ENCODE measurements at regions not wholly inside any gene's neighbourhood (a gene's known extent, or its start where the extent isn't known, plus 50 kb on each side); places are given as distances from the start of the nearest gene placed in this dataset.
A peak's percentile ranks its signal among the peaks of the same experiment; 100 is the strongest.

DNA sequence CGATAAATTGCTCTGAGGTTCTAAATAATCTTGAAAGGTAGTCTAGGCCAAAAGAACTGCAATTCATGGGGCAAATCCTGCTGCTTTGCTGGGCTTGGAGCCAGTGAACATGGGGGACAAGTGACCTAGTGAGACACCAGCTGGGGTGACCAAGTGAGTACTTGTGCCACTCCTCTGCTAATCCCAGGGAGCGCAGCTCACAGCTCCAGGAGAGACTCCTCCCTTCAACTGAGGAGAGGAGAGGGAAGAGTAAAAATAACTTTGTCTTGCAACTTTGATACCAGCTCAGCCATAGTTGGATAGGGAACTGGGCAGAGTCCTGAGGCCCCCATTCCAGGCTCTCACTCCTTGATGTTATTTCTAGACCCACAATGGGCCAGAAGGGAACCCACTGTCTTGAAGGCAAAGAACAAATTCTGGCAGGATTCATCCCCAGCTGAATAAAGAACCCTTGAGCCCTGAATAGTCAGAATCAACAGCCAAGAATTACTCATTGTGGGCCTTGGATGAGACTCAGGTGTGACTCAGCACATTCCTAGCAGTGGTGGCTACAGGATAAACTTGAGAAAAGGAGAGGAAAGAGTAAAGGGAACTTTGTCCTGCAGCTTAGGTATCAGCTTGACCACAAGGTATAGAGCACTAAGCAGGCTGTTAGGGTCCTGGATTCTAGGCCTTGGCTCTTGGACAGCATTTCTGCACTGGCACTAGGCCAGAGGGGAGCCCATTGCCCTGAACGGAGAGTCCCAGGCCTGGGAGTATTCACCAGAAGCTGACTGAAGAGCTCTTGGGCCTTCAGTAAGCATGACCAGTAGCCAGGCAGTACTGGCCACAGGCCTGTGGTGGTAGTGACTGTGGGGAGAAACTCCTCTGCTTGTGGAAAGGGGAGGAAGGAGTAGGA lies 288.3 kb upstream of the CDH18 start:
- DNase-seq (ENCODE audit: low spot score), result peak; percentile 83

DNA sequence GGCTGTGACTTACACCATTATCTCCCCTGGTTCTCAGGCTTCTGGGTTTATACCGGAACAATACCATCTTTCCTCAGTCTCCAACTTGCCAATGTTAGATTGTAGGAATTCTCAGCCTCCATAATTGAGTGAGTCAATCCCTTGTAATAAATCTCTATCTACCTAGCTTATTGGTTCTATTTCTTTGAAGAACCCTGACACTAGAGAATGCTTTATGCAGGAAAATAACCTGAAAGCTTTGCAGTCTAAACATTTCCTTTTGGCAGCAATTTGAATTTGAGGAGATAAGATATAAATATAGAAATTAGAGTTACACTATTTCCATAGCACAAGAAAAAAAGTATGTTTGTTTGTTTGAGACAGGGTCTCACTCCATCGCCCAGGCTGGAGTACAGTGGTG lies 278.1 kb upstream of the CDH18 start:
- DNase-seq (ENCODE audit: low spot score), result no peak

DNA sequence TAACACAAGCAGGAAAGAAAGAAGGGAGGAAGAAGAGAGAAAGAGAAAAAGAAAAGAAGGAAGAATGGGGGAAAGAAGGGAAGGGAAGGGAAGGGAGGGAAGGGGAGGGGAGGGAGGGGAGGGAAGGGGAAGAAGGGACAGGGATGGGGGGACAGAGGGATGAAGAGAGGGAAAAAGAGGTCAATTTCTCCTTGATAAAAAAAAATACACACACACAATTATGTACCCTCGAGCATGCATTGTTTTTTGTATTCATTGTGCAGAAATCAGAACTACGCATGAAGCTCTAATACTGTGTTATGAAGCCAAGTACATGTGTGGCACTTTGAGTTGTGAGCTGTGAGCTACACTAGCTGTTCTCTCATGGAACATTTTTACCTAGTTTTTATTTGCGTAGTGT lies 274.9 kb upstream of the CDH18 start:
- no peak for DNase-seq (ENCODE audit: low spot score)

DNA sequence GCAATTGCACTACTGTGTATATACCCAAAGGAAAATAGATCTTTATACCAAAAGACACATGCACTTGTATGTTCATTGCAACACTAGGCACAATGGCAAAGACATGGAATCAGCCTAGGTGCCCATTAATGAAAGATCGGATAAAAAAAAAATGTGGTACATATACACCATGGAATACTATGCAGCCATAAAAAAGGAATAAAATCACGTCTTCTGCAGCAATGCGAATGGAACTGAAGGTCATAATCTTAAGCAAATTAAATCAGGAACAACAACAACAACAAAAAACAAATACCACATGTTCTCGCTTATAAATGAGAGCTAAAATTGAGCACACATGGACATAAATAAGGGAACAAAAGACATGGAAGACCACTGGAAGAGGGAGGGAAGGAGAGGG lies 266.7 kb upstream of the CDH18 start:
- DNase-seq (ENCODE audit: low spot score), result no peak

DNA sequence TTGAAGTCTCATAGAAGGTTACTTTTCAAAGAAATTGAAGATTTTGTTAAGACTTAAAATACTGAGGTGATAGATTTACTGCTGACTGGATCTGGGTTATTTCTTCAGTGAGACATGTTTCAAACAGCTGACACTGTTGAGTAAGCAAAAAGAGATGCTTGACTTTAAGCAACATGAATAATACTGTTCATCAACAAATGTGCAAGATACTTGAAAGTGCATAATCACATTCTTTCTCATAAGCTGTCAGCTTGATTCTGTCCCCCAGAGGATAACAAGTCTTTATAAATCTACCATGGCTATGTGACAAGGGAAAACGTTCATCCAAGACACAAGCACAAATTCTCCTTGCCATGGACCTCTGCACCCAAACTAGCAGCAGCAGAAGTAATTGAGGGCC lies 260.1 kb upstream of the CDH18 start:
- no peak for DNase-seq (ENCODE audit: low spot score)

DNA sequence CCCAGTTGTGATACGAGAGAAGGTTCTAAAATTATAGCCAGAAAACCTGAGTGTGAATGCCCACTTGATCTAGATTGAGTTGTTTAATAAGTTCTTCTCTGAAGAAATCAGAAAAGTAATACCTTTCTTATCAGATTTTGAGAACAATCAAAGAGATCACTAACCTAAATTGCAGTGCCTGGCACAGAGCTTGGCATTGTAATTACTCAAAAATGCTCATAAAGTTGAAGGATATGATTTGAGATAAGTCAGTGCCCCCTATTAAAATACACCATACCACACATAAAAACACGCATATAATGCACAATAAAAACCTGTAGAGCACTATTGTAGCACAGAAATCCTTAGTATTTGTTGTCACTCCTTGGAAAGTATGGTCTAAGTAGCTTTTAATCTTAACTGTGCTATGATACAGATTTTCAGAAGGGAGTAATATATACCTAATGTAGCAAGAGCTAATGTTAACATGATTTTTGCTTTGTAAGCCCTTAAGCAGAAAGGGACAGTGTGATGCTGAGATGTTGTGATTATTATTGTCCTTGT lies 257.5 kb upstream of the CDH18 start:
- DNase-seq (ENCODE audit: low spot score), result no peak

DNA sequence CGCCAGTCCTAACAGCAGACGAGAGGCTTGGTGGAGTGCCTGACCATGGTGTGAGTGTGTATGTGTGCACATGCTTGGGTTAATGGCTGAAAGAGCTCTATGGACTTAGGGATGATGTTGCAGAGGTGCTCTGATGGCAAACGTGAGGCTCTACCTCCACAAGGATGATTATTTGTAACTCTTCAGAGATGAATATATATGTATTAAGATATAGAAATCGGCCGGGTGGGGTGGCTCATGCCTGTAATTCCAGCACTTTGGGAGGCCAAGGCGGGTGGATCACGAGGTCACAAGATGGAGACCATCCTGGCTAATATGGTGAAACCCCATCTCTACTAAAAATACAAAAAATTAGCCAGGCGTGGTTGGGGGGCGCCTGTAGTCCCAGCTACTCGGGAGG lies 253.4 kb upstream of the CDH18 start:
- no peak for DNase-seq (ENCODE audit: low spot score)

DNA sequence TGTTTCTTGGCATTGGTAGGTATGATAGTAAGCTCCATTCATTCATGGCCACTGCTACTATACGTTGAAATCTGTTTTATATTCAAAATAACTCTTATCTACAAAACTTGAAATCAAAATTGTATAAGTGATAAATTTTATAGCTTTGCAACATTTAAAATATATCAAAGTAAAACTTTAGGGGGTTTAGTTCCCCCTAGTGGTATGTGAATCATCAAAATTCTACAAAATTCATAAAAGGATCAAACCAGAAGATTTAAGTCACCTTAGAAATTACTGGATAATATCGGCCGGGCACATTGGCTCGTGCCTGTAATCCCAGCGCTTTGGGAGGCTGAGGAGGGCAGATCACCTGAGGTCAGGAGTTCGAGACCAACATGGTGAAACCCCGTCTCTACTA lies 243.0 kb upstream of the CDH18 start:
- DNase-seq (ENCODE audit: low spot score), result no peak

DNA sequence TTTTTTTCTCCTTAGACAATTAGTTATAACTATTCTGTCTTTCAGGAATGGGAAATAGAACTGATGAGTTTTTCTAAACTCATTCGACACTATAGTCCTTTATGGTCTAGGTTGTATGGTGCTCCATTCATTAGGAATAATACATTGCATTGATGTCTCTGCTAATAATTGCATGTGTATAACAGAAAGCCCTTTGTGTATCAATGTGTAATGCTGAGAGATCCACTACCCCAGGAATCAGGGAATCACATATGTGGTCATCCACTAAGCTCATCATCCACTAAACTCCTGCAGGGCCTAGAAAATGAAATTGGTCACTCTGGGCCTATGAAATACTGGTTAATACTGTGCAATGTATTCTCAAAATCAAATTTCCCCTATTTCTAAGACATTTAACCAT lies 242.0 kb upstream of the CDH18 start:
- no peak for DNase-seq (ENCODE audit: low spot score)

DNA sequence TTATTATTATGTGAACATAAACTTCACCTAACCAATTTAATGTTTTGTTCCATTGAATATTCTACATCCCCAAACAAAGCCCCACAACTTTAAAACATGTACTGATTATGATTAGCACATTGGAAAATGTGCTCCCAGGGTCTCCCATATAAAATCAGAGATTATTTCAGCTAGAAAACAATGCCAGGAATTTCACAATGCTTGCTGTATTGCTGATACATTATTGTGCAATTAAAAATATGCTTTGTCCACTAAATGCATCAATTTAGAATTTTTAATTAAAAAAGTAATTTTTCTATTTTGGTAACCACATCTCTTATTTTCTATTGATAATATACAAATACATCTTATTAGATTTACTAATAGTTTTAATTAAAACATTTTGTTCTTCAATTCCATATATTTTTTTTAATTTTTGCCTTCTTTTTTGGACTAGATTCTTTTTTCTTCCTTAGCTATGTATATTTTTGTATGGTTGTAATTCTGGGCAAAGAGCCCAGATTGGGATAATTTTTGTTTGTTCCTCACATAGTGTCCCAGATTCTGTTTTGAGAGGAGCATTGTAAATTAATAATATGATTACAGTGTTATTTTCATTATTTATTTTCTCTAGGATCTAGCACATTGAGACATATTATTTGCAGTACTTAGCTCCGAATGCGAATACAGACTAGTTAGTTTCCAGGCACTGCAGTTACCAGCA lies 241.5 kb upstream of the CDH18 start:
- no peak for DNase-seq (ENCODE audit: low spot score)

DNA sequence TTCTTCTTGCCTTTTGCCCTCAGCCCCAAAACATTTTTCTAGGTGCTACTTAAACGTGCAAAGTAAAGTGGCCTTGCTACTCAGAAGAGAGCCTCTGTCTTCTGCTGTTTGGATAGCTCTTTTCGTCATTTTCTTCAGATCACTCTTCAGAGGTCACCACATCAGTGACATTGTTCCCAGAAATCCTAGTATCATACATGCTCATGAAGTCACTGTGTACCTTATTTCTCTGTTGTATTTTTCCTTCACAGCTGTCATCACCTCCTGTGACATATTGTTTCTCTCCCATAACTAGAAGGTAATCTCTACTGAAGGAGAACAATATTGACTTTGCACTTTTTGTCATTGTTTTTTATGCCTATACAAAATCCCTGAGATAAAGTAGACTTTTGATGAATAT lies 237.0 kb upstream of the CDH18 start:
- DNase-seq (ENCODE audit: low spot score), result no peak

DNA sequence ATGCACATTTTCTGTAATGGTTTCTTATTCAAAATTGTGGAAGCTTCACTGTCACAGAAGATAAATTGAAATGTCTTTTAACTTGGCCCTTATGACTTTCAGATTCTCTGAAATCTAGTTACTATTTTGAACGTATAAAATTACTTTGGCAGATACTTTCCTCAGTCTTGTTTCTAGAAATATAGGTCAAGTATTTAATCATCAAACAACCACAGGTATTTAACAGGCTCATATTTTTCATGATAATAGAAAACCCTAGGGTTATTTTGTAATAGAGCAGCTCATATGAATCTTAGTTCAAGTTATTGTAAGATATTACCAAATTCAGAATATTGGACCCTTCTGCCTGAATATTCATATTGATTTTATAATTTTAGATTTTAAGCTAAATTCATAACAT lies 236.0 kb upstream of the CDH18 start:
- DNase-seq (ENCODE audit: low spot score), result no peak

DNA sequence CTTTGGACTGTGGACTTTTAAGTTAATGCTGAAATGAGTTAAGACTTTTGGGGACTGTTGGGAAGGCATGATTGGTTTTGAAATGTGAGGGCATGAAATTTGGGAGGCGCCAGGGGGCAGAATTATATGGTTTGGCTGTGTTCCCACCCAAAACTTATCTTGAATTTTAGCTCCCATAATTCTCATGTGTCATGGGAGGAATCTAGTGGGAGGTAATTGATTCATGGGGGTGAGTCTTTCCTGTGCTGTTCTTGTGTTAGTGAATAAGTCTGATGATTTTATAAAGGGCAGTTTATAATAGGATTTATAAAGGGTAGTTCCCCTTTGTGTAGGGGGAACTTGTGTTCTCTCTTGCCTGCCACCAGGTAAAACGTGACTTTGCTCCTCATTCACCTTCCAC lies 235.5 kb upstream of the CDH18 start:
- no peak for DNase-seq (ENCODE audit: low spot score)

DNA sequence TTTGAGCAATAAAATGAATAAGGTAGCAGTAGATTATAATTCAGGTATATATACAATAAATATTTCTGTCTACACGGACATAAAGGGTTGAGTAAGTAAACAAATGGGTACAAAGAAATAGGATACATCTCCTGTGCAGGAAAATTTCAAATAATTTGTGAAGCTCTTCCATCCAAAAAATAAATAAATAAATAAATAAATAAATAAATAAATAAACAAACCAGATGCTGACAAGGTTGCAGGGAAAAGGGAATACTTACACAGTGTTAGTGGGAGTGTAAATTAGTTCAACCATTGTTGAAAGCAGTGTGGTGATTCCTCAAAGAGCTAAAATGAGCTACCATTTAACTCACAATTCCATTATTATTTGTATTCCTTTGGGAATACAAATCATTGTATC lies 227.3 kb upstream of the CDH18 start:
- DNase-seq (ENCODE audit: low spot score), result no peak

DNA sequence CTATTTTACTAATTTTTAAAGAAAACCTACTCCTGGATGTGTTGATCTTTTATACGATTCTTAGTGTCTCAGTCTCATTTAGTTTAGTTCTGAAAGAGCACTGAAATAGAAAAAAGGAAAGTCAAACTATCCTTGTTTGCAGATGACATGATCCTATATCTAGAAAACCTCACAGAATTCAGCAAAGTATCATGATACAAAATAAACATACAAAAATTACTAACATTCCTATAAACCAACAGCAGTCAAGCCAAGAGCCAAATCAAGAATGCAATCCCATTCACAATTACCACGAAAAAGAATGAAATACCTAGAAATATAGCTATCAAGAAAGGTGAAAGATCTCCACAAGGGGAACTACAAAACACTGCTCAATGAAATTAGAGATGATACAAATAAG lies 225.8 kb upstream of the CDH18 start:
- no peak for DNase-seq (ENCODE audit: low spot score)

DNA sequence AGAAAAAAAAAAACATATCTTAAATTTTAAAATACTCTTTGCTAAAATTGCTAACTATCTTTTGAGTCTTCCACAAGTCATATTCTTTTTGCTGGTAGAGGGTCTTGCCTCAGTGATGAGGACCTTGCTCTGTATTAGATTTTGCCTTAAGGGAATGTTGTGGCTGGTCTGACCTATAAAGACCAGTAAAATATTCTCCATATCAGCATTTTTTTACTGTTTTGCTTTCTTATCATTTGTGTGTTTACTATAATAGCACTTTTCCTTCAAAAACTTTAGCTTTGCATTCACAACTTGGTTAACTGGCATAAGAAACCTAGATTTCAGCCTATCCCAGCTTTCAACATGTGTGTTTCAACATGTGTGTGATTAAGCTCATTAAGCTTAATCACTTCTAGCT lies 224.7 kb upstream of the CDH18 start:
- DNase-seq (ENCODE audit: low spot score), result no peak

DNA sequence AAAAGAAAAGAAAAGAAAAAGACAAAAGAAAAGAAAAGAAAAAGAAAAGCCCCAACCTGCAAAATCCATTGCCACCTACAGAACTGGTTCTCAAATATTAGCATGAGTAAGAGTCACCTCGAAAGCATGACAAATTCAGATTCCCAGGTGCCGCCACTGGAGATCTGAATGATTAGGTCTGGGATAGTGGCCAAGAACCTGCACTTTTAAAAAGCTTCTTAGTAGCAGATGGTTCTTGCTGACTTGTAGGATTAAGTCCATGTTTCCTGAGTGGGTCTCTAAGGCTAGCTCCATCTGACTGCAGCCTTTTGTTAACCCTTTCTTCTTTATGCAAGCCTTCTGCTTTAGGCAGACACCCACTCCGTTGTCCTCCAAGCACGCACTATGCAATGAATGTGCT lies 178.5 kb upstream of the CDH18 start:
- DNase-seq (ENCODE audit: low spot score), result peak; percentile 9

DNA sequence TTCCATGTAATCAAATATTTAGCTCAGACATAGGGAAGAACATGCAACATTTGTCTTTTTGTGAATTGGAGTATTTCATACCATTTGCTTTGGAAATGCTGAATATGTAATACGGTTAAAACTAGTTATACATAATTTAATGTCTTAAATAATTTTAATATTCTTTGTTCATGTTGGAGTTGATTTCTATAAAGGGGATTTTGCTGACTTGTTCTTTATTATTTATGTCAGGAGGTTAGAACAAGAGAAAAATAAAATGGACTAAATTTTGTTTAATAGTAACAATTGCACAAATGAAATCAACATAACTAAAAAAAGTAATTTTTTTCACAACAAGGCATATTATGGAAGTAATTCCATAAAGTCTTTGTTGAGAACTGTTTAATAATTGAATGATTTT lies 170.0 kb upstream of the CDH18 start:
- no peak for DNase-seq (ENCODE audit: low spot score)

DNA sequence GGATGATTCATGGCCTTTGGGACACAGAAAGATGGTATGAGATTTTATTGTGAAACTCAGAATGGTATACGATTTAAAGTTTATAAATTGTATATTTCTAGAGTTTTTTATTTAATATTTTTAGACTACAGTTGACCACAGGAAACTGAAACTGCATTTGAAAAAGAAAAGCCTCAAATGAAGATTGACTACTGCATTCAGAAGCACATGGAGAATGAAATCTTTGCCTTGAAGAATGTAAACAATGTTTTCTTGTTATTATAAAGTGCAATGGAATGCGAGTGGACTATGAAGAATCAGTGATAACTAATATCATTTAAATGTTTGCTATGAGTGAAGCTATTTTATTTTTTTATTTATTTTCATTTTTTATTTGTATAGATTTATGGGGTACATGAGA lies 169.1 kb upstream of the CDH18 start:
- DNase-seq (ENCODE audit: low spot score), result no peak

DNA sequence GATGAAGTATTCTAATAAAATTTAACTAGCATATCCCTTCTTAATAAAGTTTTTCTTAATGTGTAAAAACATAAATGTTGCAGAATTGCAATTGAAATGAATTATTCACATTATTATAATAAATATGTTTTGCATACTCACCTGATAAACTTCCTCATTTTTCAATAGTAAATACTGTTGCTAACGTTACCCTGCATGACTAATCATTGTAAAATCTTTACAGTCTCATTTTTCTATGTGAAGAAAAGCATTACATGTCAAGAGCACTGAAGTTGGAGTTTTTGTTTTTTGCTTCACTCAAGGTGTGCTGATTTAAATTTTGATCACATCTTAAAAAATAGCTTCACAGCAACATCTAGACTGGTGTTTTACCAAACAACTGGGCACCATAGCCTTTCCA lies 157.2 kb upstream of the CDH18 start:
- DNase-seq (ENCODE audit: low spot score), result no peak

DNA sequence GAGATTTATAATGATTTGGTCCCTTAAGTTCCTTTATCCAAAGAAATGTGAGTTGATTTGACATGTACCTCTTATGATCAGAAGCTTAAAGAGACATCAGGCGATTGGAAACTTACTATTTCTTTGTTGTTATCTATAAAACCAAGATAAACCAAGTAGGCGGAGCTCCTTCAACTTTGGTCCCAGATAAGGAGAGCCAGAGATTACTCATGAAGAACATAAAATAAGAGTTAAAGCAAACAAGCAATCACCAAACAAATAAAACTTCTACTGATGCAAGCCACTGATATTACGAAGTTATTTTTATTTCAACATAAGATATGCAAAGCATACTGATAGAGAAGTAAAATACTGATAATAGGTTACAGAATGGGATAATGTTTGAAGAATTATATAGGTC lies 141.5 kb upstream of the CDH18 start:
- DNase-seq (ENCODE audit: low spot score), result no peak

DNA sequence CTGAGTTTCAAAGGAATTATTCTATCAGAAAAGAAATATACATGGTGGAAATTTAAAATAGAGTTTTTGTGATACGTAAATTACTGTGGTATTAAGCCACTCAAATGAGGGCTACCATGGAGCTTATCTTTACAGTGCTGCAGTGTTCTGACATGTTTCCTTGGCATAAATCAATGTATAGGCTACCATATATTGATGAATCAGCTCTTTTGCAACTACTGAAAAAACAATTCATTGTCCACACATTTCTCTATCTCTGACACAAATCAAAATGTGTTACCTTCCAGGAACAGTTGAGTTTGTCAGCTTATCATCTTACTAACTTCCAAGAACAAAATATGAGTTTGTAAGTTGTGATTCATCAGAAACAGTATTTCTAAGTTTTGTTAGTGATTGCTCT lies 140.3 kb upstream of the CDH18 start:
- no peak for DNase-seq (ENCODE audit: low spot score)

DNA sequence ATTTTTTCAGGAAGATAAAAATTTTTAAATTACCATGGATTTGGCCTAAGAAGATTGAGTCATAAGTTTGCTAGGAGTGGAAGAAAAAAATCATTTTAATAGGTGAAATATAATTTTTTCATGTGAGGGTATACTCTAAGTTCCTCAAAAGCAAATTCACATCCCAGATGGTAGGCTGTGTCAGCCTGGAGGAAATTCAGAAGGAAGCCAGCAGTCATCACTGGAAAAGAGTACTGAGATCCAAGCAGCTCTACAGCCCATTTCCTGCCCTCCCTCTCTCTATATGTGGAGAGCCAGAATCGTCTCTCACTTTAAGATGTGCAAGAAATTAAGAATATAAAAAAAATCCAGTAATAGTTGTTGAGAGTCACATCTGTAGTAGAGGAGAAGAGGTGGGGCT lies 126.5 kb upstream of the CDH18 start:
- DNase-seq (ENCODE audit: low spot score), result no peak

Data from H4 (cell line).